ENCODE measurements at regions not wholly inside any gene's neighbourhood (a gene's known extent, or its start where the extent isn't known, plus 50 kb on each side); places are given as distances from the start of the nearest gene placed in this dataset.

GRCh38 chr15:46460431-46461094, 825.7 kb downstream of the SQOR start:
- H3K9ac ChIP-seq (ENCODE audit: low read depth, low read length), result no peak overlapping the region
- H3K9me3 ChIP-seq (ENCODE audit: control insufficient read depth, insufficient read depth, low read length), result no peaks in the 10 kb centered on the region
- H3K27ac ChIP-seq (ENCODE audit: insufficient read depth, low read length), result no peak overlapping the region
- no peak overlapping the region for H3K23ac ChIP-seq (ENCODE audit: low read depth, low read length)
- H3K36me3 ChIP-seq (ENCODE audit: control insufficient read depth, insufficient read depth, low read length), result no peaks in the 10 kb centered on the region
- dilution Hi-C loops (cut with HindIII; ENCODE audit: low sequenced_read_pairs, unreplicated experiment) (no loop called here), in situ Hi-C loops (cut with MboI; ENCODE audit: low sequenced_read_pairs) (no loop called here), intact Hi-C loops (cut with micrococcal nuclease) (no loop called here)
- no peak overlapping the region for H4K5ac ChIP-seq (ENCODE audit: low read depth, low read length)
- H3K4me3 ChIP-seq (ENCODE audit: insufficient read depth, low read depth, low read length), result no peak overlapping the region
- no TSS peak for BruUV-seq (replicated peaks)
- H4K8ac ChIP-seq (ENCODE audit: low read depth in 2 of 2, low read length in 2 of 2), result no peak overlapping the region
- no peak overlapping the region for H2AFZ ChIP-seq (replicated peaks; ENCODE audit: low read length, poor library complexity)
- ATAC-seq (ENCODE audit: low read depth) (no peak), DNase-seq (no peak)
- no peaks in the 10 kb centered on the region for H4K20me1 ChIP-seq (ENCODE audit: insufficient read depth, low read length)
- no peak overlapping the region for H3K4ac ChIP-seq (ENCODE audit: low read depth, low read length)
- CTCF ChIA-PET, result no interaction called here
- H2AK9ac ChIP-seq (replicated peaks; ENCODE audit: low read depth, low read length, poor library complexity), result no peak overlapping the region
- H3K56ac ChIP-seq (ENCODE audit: extremely low read depth, insufficient read depth, low read length), result no peak overlapping the region
- no peak overlapping the region for H3K18ac ChIP-seq (ENCODE audit: low read depth, low read length)
- WGBS, 2 experiments (ENCODE audit: extremely low coverage in 2 of 2, insufficient read length in 1 of 2), result 60% methylated on average over 6 of the region's 12 CpGs; no CpG with 5 or more reads in 1 of the 2 experiments
- H4K91ac ChIP-seq (ENCODE audit: insufficient read depth, low read depth, low read length), result no peak overlapping the region
- POLR2A ChIA-PET (ENCODE audit: unreplicated experiment), result no interaction called here
- no peaks in the 10 kb centered on the region for H3K4me1 ChIP-seq (ENCODE audit: control insufficient read depth, insufficient read depth, low read length)
- no peak overlapping the region for H2AK5ac ChIP-seq (ENCODE audit: low read depth, low read length)
- H2BK15ac ChIP-seq (ENCODE audit: low read depth, low read length), result no peak overlapping the region
- H3K27me3 ChIP-seq (ENCODE audit: control insufficient read depth, insufficient read depth, low read length), result no peaks in the 10 kb centered on the region
- no peak for TF ChIP-seq FOS (IDR thresholded peaks at IDR 0.05; ENCODE audit: low read depth, low read length)
- TF ChIP-seq SMC3 (IDR thresholded peaks at IDR 0.05; ENCODE audit: low read depth, low read length), result no peak
- no peak for TF ChIP-seq CEBPB (IDR thresholded peaks at IDR 0.05; ENCODE audit: low read depth, low read length)
- TF ChIP-seq MAFK (IDR thresholded peaks at IDR 0.05; ENCODE audit: low read depth, low read length), result no peak
- TF ChIP-seq, protein P1, sequence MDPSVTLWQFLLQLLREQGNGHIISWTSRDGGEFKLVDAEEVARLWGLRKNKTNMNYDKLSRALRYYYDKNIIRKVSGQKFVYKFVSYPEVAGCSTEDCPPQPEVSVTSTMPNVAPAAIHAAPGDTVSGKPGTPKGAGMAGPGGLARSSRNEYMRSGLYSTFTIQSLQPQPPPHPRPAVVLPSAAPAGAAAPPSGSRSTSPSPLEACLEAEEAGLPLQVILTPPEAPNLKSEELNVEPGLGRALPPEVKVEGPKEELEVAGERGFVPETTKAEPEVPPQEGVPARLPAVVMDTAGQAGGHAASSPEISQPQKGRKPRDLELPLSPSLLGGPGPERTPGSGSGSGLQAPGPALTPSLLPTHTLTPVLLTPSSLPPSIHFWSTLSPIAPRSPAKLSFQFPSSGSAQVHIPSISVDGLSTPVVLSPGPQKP (IDR thresholded peaks at IDR 0.05; ENCODE audit: borderline replicate concordance, low read depth, low read length), result no peak
- TF ChIP-seq POLR2A (IDR thresholded peaks at IDR 0.05; ENCODE audit: low read depth, low read length), result no peak
- TF ChIP-seq RAD21 (IDR thresholded peaks at IDR 0.05; ENCODE audit: low read length), result no peak
- TF ChIP-seq RCOR1 (IDR thresholded peaks at IDR 0.05; ENCODE audit: insufficient replicate concordance, low read length), result no peak
- no peak for TF ChIP-seq CHD1 (IDR thresholded peaks at IDR 0.05; ENCODE audit: low read depth, low read length)
- no peak for TF ChIP-seq BHLHE40 (IDR thresholded peaks at IDR 0.05; ENCODE audit: low read depth, low read length)
- TF ChIP-seq, protein P2, sequence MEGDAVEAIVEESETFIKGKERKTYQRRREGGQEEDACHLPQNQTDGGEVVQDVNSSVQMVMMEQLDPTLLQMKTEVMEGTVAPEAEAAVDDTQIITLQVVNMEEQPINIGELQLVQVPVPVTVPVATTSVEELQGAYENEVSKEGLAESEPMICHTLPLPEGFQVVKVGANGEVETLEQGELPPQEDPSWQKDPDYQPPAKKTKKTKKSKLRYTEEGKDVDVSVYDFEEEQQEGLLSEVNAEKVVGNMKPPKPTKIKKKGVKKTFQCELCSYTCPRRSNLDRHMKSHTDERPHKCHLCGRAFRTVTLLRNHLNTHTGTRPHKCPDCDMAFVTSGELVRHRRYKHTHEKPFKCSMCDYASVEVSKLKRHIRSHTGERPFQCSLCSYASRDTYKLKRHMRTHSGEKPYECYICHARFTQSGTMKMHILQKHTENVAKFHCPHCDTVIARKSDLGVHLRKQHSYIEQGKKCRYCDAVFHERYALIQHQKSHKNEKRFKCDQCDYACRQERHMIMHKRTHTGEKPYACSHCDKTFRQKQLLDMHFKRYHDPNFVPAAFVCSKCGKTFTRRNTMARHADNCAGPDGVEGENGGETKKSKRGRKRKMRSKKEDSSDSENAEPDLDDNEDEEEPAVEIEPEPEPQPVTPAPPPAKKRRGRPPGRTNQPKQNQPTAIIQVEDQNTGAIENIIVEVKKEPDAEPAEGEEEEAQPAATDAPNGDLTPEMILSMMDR (conservative IDR thresholded peaks at IDR 0.05; ENCODE audit: low read depth, low read length), result no peak
- TF ChIP-seq, protein P3, sequence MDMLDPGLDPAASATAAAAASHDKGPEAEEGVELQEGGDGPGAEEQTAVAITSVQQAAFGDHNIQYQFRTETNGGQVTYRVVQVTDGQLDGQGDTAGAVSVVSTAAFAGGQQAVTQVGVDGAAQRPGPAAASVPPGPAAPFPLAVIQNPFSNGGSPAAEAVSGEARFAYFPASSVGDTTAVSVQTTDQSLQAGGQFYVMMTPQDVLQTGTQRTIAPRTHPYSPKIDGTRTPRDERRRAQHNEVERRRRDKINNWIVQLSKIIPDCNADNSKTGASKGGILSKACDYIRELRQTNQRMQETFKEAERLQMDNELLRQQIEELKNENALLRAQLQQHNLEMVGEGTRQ (IDR thresholded peaks at IDR 0.05; ENCODE audit: low read depth, low read length), result no peak
- TF ChIP-seq RFX5 (IDR thresholded peaks at IDR 0.05; ENCODE audit: low read depth, low read length), result no peak
- no peak for TF ChIP-seq MXI1 (IDR thresholded peaks at IDR 0.05; ENCODE audit: borderline replicate concordance, low read depth, low read length)
- no peak for TF ChIP-seq NFE2L2 (IDR thresholded peaks at IDR 0.05; ENCODE audit: low read depth, low read length)
- TF ChIP-seq MAZ (IDR thresholded peaks at IDR 0.05; ENCODE audit: borderline replicate concordance, low read depth, low read length), result no peak
- H3K14ac ChIP-seq (replicated peaks; ENCODE audit: low read depth, low read length), result no peak overlapping the region
- no peaks in the 10 kb centered on the region for H3K9me1 ChIP-seq (ENCODE audit: insufficient read depth, low read length)
- no peak overlapping the region for H2BK120ac ChIP-seq (ENCODE audit: low read depth, low read length)
- H3K4me2 ChIP-seq (ENCODE audit: low read depth, low read length), result no peak overlapping the region
- H2BK5ac ChIP-seq (ENCODE audit: low read depth, low read length, poor library complexity, severe bottlenecking), result no peak overlapping the region
- no peak overlapping the region for H2BK20ac ChIP-seq (ENCODE audit: low read depth, low read length)
- no peaks in the 10 kb centered on the region for H3K79me1 ChIP-seq (ENCODE audit: low read depth in 1 of 2, low read length in 2 of 2)

All from IMR-90 (cell line).